H9 (cell line): ENCODE measurements at regions not wholly inside any gene's neighbourhood (a gene's known extent, or its start where the extent isn't known, plus 50 kb on each side); places are given as distances from the start of the nearest gene placed in this dataset.
"Not testable (repeated sequence)": the region's sequence is repeated elsewhere in the genome, so short reads cannot be mapped to it uniquely, and the experiment has no call there.

ENCODE experiments used
- DNase-seq: peaks from one replicate; pipeline ENCODE4 v3.0.0-alpha.2; 2017
- H2AFZ ChIP-seq: one replicate; pipeline ENCODE4 v1.6.1; 2013; ENCODE audit warnings: mild to moderate bottlenecking, low read length, control low read depth, moderate library complexity
- H2AK5ac ChIP-seq: 2 replicates; pipeline ENCODE4 v1.6.1; 2013; ENCODE audit warnings: low read length, control low read depth, mixed read lengths; ENCODE audit not compliant: insufficient read length
- H2BK120ac ChIP-seq: one replicate; pipeline ENCODE4 v1.6.1; 2013; ENCODE audit warnings: low read depth, mild to moderate bottlenecking, low read length, control low read depth, inconsistent platforms; ENCODE audit not compliant: poor library complexity, severe bottlenecking
- H2BK12ac ChIP-seq: 2 replicates; pipeline ENCODE4 v1.6.1; 2013; ENCODE audit warnings: low read length, control low read depth, mixed read lengths, low read depth; ENCODE audit not compliant: insufficient read length
- H2BK15ac ChIP-seq: 2 replicates; pipeline ENCODE4 v1.6.1; 2013; ENCODE audit warnings: low read depth, low read length, control low read depth
- H2BK20ac ChIP-seq: one replicate; pipeline ENCODE4 v1.6.1; 2013; ENCODE audit warnings: low read depth, mild to moderate bottlenecking, low read length, control low read depth, inconsistent platforms; ENCODE audit not compliant: poor library complexity, severe bottlenecking
- H2BK5ac ChIP-seq: 2 replicates; pipeline ENCODE4 v1.6.1; 2013; ENCODE audit warnings: low read length, control low read depth, mixed read lengths; ENCODE audit not compliant: insufficient read length
- H3K14ac ChIP-seq: 2 replicates; pipeline ENCODE4 v1.6.1; 2013; ENCODE audit warnings: low read length, control low read depth; ENCODE audit not compliant: insufficient read depth
- H3K18ac ChIP-seq: 2 replicates; pipeline ENCODE4 v1.6.1; 2013; ENCODE audit warnings: low read depth, mild to moderate bottlenecking, mixed read lengths, low read length, control low read depth; ENCODE audit not compliant: insufficient read length
- H3K23ac ChIP-seq: 2 replicates; pipeline ENCODE4 v1.6.1; 2013; ENCODE audit warnings: low read length, control low read depth, mixed read lengths, low read depth; ENCODE audit not compliant: insufficient read length
- H3K23me2 ChIP-seq: 2 replicates; pipeline ENCODE4 v1.6.1; 2013; ENCODE audit warnings: low read depth, mild to moderate bottlenecking, mixed read lengths, low read length, control low read depth; ENCODE audit not compliant: insufficient read length, poor library complexity, severe bottlenecking
- H3K27ac ChIP-seq: 2 replicates; pipeline ENCODE4 v1.5.1; 2013; ENCODE audit warnings: low read length, control low read depth, mixed read lengths, low read depth; ENCODE audit not compliant: insufficient read length
- H3K27me3 ChIP-seq: 2 replicates; pipeline ENCODE4 v1.6.1; 2013; ENCODE audit warnings: low read length, control low read depth, inconsistent platforms; ENCODE audit not compliant: insufficient read depth
- H3K4ac ChIP-seq: 2 replicates; pipeline ENCODE4 v1.6.1; 2013; ENCODE audit warnings: low read depth, mild to moderate bottlenecking, control low read depth, inconsistent platforms, low read length, moderate library complexity
- H3K4me1 ChIP-seq: 2 replicates; pipeline ENCODE4 v1.6.1; 2013; ENCODE audit warnings: low read length, control low read depth, inconsistent platforms; ENCODE audit not compliant: insufficient read depth
- H3K4me2 ChIP-seq: 2 replicates; pipeline ENCODE4 v1.6.1; 2013; ENCODE audit warnings: low read length, control low read depth, mixed read lengths; ENCODE audit not compliant: insufficient read length, insufficient read depth
- H3K56ac ChIP-seq: 2 replicates; pipeline ENCODE4 v1.6.1; 2013; ENCODE audit warnings: low read depth, mild to moderate bottlenecking, mixed read lengths, low read length, control low read depth; ENCODE audit not compliant: insufficient read length
- H3K79me1 ChIP-seq: 2 replicates; pipeline ENCODE4 v1.6.1; 2013; ENCODE audit warnings: low read depth, mild to moderate bottlenecking, moderate library complexity, low read length, control low read depth, inconsistent platforms; ENCODE audit not compliant: insufficient read depth, poor library complexity, severe bottlenecking
- H3K79me2 ChIP-seq: 2 replicates; pipeline ENCODE4 v1.6.1; 2013; ENCODE audit warnings: low read length, control low read depth, inconsistent platforms; ENCODE audit not compliant: insufficient read depth
- H3K9ac ChIP-seq: 2 replicates; pipeline ENCODE4 v1.6.1; 2013; ENCODE audit warnings: low read length, control low read depth, mixed read lengths; ENCODE audit not compliant: insufficient read length; ENCODE audit errors: extremely low read depth
- H3K9me3 ChIP-seq: one replicate; pipeline ENCODE4 v1.6.1; 2013; ENCODE audit warnings: low read depth, low read length, inconsistent platforms; ENCODE audit not compliant: control insufficient read depth
- H3T11ph ChIP-seq: one replicate; pipeline ENCODE4 v1.6.1; 2013; ENCODE audit warnings: mild to moderate bottlenecking, low read length, control low read depth, inconsistent platforms
- H4K20me1 ChIP-seq: one replicate; pipeline ENCODE4 v1.6.1; 2013; ENCODE audit not compliant: control insufficient read depth, insufficient read length, insufficient read depth
- H4K5ac ChIP-seq: 2 replicates; pipeline ENCODE4 v1.6.1; 2013; ENCODE audit warnings: low read depth, mild to moderate bottlenecking, mixed read lengths, low read length, control low read depth; ENCODE audit not compliant: insufficient read length
- H4K8ac ChIP-seq: replicated peaks from 2 replicates; pipeline ENCODE4 v1.6.1; 2013; ENCODE audit warnings: low read length, control low read depth, mixed read lengths, low read depth; ENCODE audit not compliant: insufficient read length
- H4K91ac ChIP-seq: 2 replicates; pipeline ENCODE4 v1.6.1; 2013; ENCODE audit warnings: low read depth, mild to moderate bottlenecking, moderate library complexity, mixed read lengths, low read length, control low read depth; ENCODE audit not compliant: insufficient read length
- H3K27ac Mint-ChIP-seq, 3 experiments: 2 replicates in 2 of 3; 3 replicates in 1 of 3; pipeline ENCODE4 v1.8.0; 2020 to 2021; ENCODE audit warnings: mixed read lengths in 3 of 3, mild to moderate bottlenecking in 1 of 3, moderate library complexity in 1 of 3
- H3K27me3 Mint-ChIP-seq: 2 replicates; pipeline ENCODE4 v1.8.0; 2021; ENCODE audit warnings: low read depth, mild to moderate bottlenecking, moderate library complexity, mixed read lengths
- H3K36me3 Mint-ChIP-seq, 3 experiments: 2 replicates in 2 of 3; 3 replicates in 1 of 3; pipeline ENCODE4 v1.8.0; 2020 to 2021; ENCODE audit warnings: low read depth in 3 of 3, mixed read lengths in 3 of 3; ENCODE audit not compliant: insufficient read depth in 1 of 3
- H3K4me1 Mint-ChIP-seq, 2 experiments: 2 replicates each; pipeline ENCODE4 v1.8.0; 2020; ENCODE audit warnings: mixed read lengths in 2 of 2
- H3K4me3 Mint-ChIP-seq, 2 experiments: 2 replicates in 1 of 2; 3 replicates in 1 of 2; pipeline ENCODE4 v1.8.0; 2020 to 2021; ENCODE audit warnings: mild to moderate bottlenecking in 2 of 2, mixed read lengths in 2 of 2, moderate library complexity in 1 of 2
- H3K9me3 Mint-ChIP-seq, 2 experiments: 2 replicates in 1 of 2; 3 replicates in 1 of 2; pipeline ENCODE4 v1.8.0; 2020; ENCODE audit warnings: mild to moderate bottlenecking in 2 of 2, mixed read lengths in 2 of 2, moderate library complexity in 1 of 2
- CTCF ChIP-seq: fragments of 200-600 bp; sonication (generic); conservative IDR thresholded peaks from 3 replicates; pipeline ENCODE4 v1.8.0; 2021; ENCODE audit warnings: antibody characterized with exemption, mild to moderate bottlenecking
- WGBS: extraction: QIAGEN DNeasy Blood & Tissue Kit; methylation state at CpG from one replicate; pipeline ENCODE4 v1.1.7; 2013; ENCODE audit warnings: missing lambda C conversion rate, low lambda C conversion rate, mixed read lengths; ENCODE audit not compliant: insufficient read length; ENCODE audit errors: extremely low coverage; 5-methylcytosine and 5-hydroxymethylcytosine counted together

GRCh38 chr4:49217492-49217891 lies 231.4 kb downstream of the CWH43 start:
- peaks cover 99 to 100% of the 10 kb centered on the region in 2 experiments for H3K9me3 Mint-ChIP-seq
- peaks cover 31 to 67% (median 43%) of the 10 kb centered on the region in 3 experiments for H3K36me3 Mint-ChIP-seq
- Histone ChIP-seq H3K79me2 (no peaks in the 10 kb centered on the region), H3K56ac (no peak overlapping the region), H2BK15ac (no peak overlapping the region), H3K4ac (no peak overlapping the region), H4K5ac (no peak overlapping the region), H3K23me2 (no peaks in the 10 kb centered on the region), H3K79me1 (no peaks in the 10 kb centered on the region), H3K9me3 (peaks cover 87% of the 10 kb centered on the region), H3K4me2 (no peak overlapping the region), H4K91ac (no peak overlapping the region), H3K23ac (no peak overlapping the region), H3K27ac (no peak overlapping the region), H4K8ac (no peak overlapping the region), H2BK120ac (no peak overlapping the region), H2BK5ac (no peak overlapping the region), H4K20me1 (no peaks in the 10 kb centered on the region), H3T11ph (no peak overlapping the region), H3K14ac (no peak overlapping the region), H3K18ac (no peak overlapping the region), H2BK12ac (no peak overlapping the region), H3K27me3 (no peaks in the 10 kb centered on the region), H2BK20ac (no peak overlapping the region), H3K9ac (no peak overlapping the region), H3K4me1 (no peaks in the 10 kb centered on the region), H2AK5ac (no peak overlapping the region), H2AFZ (no peak overlapping the region)
- H3K27ac Mint-ChIP-seq: no peak overlapping the region
- TF ChIP-seq CTCF: no peak
- H3K4me3 Mint-ChIP-seq: no peak overlapping the region
- H3K4me1 Mint-ChIP-seq: no peaks in the 10 kb centered on the region
- peaks cover 4% of the 10 kb centered on the region for H3K27me3 Mint-ChIP-seq
- DNase-seq: no peak

DNA sequence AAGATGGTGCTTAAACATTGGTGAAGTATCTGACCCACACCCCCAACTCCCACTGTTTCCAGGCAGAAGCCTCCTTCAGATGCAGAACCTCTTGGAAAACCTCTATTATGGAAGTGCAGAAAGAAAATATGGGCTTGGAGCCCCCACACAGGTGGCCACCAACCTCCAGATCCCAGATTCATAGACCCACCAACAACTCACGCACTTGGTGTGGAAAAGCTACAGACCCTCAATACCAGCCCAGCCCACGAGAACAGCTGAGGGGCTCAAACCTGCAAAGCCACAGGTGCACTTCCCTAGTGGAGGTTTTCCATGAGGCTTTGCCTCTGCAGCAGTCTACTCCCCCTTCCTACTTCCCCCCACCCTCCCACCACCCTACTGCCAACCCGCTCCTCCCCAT lies 232.0 kb downstream of the CWH43 start:
- not testable (repeated sequence) for H3K4me2 ChIP-seq, H3K56ac ChIP-seq, H3K79me2 ChIP-seq, H3K18ac ChIP-seq, H3K27me3 Mint-ChIP-seq, H4K20me1 ChIP-seq, H4K91ac ChIP-seq, H3T11ph ChIP-seq, H2BK120ac ChIP-seq, H3K9ac ChIP-seq, H3K4me1 ChIP-seq, DNase-seq, H3K4me1 Mint-ChIP-seq, H2AK5ac ChIP-seq, H3K4ac ChIP-seq, H3K27ac Mint-ChIP-seq, H3K27me3 ChIP-seq, H4K5ac ChIP-seq, H2BK20ac ChIP-seq, H2BK15ac ChIP-seq, H2AFZ ChIP-seq, H3K79me1 ChIP-seq, H2BK12ac ChIP-seq, H3K23ac ChIP-seq, H3K23me2 ChIP-seq, H3K27ac ChIP-seq, H3K4me3 Mint-ChIP-seq, H3K14ac ChIP-seq, H4K8ac ChIP-seq, H2BK5ac ChIP-seq
- Mint-ChIP-seq H3K36me3 (peaks cover 30 to 65% (median 44%) of the 10 kb centered on the region in 3 experiments), H3K9me3 (peaks cover 99 to 100% of the 10 kb centered on the region in 2 experiments)
- WGBS: no CpG with 5 or more reads among the region's 3 CpGs
- H3K9me3 ChIP-seq: peaks cover 81% of the 10 kb centered on the region
